ENCODE measurements at regions not wholly inside any gene's neighbourhood (a gene's known extent, or its start where the extent isn't known, plus 50 kb on each side); places are given as distances from the start of the nearest gene placed in this dataset.
"Not testable (repeated sequence)": the region's sequence is repeated elsewhere in the genome, so short reads cannot be mapped to it uniquely, and the experiment has no call there.

GRCh38 chr2:48197618-48198017 lies 116.9 kb upstream of the FOXN2 start:
- FAIRE-seq: no peak

- FAIRE-seq: no peak
Measured at GRCh38 chr2:48198371-48198770, 116.1 kb upstream of the FOXN2 start.

DNA sequence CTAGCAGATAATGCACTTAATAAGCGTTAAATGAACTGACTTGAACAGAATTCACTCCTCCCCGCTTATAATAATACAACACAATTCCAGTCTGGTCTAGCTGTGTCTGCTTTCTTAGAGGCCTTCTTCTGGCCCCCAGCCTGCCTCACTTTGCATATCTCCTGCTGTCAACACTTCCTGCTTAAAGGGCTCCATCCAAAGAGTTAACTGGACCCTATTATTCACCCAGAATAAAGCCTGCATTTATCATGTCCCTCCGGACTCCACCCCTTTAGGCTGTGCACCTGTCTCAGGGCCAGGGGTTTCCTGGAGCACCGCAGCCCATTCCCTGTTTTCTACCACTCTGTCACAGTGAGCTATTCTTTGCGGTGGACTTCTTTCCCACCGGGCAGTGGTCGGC lies 115.4 kb upstream of the FOXN2 start:
- no peak for FAIRE-seq

GRCh38 chr2:48200620-48201293 lies 113.7 kb upstream of the FOXN2 start:
- no peak for FAIRE-seq

GRCh38 chr2:48201435-48201834 lies 113.0 kb upstream of the FOXN2 start:
- FAIRE-seq: not testable (repeated sequence)

DNA sequence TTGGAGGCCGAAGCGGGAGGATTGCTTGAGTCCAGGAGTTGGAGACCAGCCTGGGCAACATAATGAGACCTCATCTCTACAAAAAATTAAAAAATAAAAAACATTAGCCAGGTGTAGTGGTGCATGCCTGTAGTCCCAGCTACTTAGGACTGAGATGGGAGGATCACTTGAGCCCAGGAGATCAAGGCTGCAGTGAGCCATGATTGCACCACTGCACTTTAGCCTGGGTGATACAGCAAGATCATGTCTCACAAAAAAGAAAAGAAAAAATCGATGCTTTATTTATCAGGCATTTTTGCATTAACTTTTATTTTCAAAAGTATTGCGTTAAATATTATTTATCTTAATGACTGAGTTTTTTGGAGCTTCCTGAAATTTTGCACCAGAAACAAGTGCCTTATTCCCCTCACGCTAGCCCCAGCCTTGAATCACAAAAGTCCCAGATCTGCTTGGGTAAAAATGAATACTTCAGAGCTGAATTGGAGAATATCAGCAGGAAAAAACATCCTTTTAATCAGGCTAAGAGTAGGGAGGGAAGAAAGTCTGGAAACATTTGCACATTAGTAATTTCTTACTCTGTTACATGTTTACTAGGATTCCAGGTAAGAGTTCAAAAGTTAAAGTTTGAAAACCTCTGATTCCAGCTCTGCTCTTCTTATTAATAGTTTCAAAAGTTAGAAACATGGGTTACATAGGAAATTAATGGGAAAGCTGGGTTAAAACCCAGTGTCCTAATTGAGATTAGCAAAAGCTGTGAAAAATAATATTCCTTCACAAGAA lies 111.4 kb upstream of the FOXN2 start:
- FAIRE-seq: no peak

DNA sequence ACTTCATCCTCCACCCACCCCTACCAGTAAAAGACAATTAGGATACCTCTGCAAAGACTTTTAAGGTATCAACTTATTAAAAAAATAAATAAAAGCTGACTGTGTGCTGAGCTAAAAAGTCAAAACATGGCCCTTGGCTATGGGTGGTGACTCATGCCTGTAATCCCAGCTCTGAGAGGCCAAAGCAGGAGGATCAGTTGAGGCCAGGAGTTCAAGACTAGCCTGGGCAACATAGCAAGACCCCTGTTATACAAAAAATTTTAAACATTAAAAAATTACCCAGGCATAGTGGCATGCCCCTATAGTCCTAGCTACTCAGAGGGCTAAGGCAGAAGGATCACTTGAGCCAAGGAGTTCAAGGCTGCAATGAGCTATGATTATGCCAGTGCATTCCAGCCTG lies 110.8 kb upstream of the FOXN2 start:
- FAIRE-seq: no peak

DNA sequence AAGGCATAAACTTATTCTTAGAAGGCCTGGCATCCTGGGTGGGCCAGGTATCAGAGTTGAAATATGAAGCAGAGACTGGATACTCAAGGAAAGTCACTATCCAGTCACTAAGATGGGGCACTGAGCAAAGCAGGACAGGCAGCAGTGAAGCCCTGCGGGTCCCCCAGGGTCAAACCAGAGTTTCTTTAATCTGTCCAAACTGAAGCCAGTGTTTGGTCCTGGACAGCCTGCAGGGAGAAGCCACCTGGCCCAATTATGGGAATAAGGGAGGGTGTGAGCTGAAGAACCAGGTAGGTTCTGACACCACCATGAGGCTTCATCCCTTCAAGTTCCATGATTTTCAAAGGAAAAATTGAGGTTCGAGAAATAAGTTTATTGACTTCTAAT lies 109.7 kb upstream of the FOXN2 start:
- FAIRE-seq: no peak

DNA sequence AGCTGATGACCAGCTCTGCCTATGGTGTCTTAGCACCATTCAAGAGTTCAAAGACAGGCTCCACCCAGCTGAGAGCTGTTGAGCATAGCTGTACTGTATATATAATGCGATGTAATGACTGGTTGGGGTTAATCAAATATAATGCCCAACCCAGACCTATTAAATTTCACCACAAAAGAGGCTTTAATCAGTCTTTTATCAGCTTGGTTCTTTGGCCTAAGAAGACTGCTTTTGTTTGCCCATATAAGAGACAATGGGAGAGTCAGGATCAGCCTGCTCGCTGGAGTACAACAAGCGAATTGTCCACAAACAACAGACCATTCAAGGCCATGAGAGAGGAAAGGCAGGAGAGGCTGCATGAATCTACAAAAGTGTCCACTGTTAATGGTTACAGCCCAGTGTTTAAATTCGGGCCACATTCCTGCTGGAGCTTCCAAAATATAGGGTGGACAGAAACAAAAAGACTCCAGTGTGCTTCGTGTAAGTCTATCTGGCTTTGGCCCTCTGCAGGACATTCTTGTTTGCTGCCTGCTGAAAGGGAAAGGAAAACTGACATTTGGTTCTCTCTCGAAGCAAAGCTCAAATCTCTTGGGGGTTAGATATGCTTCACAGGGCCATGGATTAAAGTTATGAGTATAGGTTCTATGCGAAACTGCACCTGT lies 109.2 kb upstream of the FOXN2 start:
- no peak for FAIRE-seq

- FAIRE-seq: not testable (repeated sequence)
Measured at GRCh38 chr2:48206056-48206656, 108.3 kb upstream of the FOXN2 start.

- FAIRE-seq: no peak
Measured at GRCh38 chr2:48207201-48207641, 107.3 kb upstream of the FOXN2 start.

DNA sequence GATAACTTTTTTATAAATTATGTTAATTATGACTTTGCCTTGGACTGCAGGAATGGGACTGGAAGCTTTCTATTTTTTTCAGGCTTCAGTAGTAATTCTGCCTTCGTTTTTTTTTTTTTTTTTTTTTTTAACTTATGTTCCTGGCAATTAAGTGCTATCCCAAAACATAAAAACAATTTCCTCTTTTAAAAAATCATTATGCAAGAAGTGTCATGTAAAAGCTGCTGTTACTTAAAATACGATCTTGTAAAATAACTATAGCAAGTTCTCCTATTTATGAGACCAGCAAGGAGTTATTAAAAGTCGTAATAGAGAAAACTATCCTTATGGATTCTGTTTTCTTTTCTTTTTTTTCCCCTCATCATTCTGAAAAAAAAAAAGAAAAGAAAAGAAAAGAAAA lies 106.6 kb upstream of the FOXN2 start:
- FAIRE-seq: no peak

DNA sequence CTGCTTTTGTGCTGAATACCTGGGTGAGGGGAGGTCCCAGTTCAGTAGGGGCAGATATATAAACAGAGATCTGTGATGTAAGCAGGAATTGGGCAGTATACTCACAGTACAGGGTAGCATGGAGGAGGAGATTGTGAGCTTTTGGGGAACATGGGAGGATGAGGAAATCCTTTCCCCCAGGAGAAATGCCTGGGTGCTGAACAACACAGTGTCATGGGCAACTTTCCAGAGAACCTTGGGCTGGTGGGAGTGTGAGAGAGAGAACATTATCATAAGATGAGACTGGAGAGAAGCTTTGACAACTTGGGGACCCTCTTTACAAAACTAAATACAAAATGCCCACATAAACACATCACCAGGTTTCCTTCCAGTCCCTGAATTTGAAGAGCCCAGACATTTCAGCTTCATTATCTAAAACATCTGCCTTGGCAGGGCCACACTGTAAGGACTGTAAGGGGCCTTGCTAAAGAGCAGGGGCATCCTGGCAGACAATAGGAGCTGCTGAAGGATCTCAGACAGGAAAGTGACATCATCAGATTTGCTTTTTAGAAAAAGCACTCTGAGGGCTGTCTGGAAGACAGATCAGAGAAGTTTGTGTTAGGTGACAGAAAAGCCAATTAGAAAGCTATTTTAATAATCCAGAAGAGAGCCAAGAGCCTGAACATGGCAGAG lies 105.1 kb upstream of the FOXN2 start:
- FAIRE-seq: no peak

- FAIRE-seq: no peak
Measured at GRCh38 chr2:48210189-48210588, 104.3 kb upstream of the FOXN2 start.

DNA sequence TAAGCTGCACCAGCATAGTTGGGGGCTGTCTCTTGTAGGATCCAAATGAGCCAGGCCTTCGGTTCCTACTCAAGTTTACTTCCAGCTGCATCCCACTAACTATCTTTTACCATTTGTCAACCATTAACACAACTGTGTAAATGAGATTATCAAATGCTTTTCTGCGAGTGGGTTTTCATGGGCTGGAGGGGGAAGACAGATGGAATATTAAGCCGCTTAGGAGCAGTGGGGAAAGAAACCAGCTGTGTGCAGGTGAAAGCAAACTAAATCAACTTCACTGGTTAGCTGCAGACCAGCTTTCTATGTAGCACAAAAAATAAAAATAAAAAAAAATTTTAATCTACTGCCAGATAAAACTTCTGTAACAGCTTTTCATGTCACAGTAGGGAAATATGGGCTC lies 100.8 kb upstream of the FOXN2 start:
- FAIRE-seq: no peak

GRCh38 chr2:48218169-48218568 lies 96.3 kb upstream of the FOXN2 start:
- FAIRE-seq: no peak

- no peak for FAIRE-seq
Measured at GRCh38 chr2:48219234-48219554, 95.3 kb upstream of the FOXN2 start.

DNA sequence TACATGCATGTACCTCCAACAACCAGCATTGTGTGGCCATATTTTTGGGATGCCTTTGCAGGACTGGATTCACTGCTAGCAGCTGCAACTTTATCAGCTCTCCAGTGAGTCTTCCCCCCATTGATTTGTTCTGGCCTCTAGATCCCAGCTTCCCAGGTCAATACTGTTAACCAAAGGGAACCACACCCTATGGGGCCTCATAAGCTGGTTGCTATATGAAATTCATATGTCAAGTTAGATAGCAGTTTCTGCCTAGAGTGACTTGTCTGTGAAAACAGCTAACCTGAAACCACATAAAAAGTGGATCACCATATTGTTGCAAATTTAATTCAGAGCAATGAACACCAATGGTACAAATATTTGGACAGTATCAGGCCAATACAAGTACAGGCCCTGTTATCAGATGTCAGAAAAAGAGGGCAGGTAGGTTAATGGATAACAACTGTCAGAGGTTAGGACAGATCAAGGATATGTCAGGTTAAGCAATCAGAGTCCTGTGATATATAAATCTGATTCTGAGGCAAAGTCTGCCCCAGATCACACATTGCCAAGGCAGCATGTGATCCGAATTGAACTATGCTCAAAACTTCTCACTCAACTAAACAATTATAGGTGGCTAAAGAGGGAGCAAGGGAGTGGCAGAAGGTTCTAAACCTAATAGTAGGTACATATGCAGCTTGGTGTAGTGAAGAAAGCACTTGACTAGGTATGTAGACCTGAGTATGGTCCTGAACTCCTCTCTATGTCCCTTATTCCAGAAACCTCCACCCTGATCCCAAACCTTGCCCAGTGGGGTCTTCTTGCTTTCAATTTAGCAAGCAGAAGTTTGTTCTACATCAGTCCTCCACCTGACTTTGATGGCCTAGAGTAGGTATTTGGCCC lies 94.7 kb upstream of the FOXN2 start:
- no peak for FAIRE-seq

- no peak for FAIRE-seq
Measured at GRCh38 chr2:48220501-48220900, 94.0 kb upstream of the FOXN2 start.

DNA sequence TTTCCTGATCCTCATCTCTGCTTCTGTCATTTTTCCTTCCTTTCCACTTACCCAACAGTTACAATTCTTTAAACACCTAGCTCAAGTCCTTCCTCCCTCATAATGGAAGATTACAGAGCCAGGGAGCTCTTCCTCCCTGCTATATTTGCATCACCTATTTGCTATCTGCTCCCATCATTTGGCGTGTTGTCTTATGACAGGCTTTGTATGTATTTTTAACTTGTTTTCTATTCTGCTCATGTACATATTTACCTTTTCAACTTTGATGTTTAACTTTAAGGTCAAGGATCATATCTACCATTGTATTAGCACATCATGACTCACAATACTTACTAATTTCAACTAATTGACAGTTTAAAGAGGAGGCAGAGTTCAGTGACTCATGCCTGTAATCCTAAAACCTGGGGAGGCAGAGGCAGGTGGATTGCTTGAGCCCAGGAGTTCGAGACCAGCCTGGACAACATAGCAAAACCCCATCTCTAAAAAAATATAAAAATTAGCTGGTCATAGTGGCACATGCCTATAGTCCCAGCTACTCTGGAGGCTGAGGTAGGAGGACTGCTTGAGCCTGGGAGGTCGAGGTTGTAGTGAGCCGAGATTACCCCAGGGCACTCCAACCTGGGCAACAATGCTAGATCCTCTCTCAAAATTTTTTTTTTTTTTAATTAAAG lies 92.5 kb upstream of the FOXN2 start:
- no peak for FAIRE-seq

DNA sequence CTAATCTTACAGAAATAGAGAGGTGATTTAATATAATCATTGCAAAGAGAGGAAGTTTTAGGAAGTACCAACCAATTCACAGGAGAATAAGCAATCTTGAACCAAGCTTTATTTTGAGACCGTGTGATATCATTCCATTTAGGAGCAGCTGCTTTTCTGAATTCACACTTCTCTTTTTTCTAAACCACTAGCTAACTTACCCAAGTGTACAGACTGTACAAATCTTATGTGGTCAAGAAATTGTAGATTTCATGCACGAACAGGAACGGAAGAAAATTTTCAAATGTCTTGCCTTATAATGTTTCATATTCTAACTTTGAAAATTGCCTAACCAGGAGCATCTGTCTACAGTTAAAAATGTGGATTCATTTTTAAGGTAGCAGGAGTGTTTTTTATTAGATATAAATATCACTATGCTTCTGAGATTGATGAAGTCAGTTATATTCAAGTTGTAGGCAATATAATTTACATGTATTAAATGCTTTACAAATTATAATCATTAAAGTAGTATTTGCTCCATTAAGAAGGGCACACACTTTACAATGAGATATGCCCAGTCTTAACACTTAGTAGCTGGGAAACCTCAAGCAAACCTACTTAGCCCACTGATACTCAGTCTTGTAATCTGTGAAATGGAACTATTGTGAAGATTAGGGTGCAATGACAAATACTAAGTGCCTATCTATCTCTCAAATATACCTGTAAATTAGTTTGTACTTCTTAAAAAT lies 86.7 kb upstream of the FOXN2 start:
- FAIRE-seq: no peak
